Ectodermal cell (in vitro differentiated cells): ENCODE measurements at regions not wholly inside any gene's neighbourhood (a gene's known extent, or its start where the extent isn't known, plus 50 kb on each side); places are given as distances from the start of the nearest gene placed in this dataset.

Experiments used
- H3K27ac ChIP-seq: 2 replicates; pipeline ENCODE4 v1.7.0; 2013; ENCODE audit warnings: mild to moderate bottlenecking, low read depth, low read length; ENCODE audit not compliant: insufficient read depth, poor library complexity, severe bottlenecking
- H3K27me3 ChIP-seq: 2 replicates; pipeline ENCODE4 v1.7.0; 2013; ENCODE audit warnings: mild to moderate bottlenecking, low read length; ENCODE audit not compliant: insufficient read depth, control insufficient read depth, poor library complexity, severe bottlenecking
- H3K36me3 ChIP-seq: one replicate; pipeline ENCODE4 v1.7.0; 2013; ENCODE audit warnings: low read length; ENCODE audit not compliant: control insufficient read depth, insufficient read depth
- H3K4me1 ChIP-seq: one replicate; pipeline ENCODE4 v1.7.0; 2013; ENCODE audit warnings: low read length; ENCODE audit not compliant: control insufficient read depth, insufficient read depth
- H3K4me3 ChIP-seq: 2 replicates; pipeline ENCODE4 v1.7.0; 2013; ENCODE audit warnings: low read depth, low read length, control low read depth; ENCODE audit not compliant: insufficient read depth
- H3K9me3 ChIP-seq: 2 replicates; pipeline ENCODE4 v1.7.0; 2013; ENCODE audit warnings: mild to moderate bottlenecking, low read length, moderate library complexity; ENCODE audit not compliant: control insufficient read depth
- WGBS, 2 experiments: methylation state at CpG; one replicate each; pipeline ENCODE4 v1.1.7; 2013; ENCODE audit warnings: missing lambda C conversion rate in 2 of 2; 5-methylcytosine and 5-hydroxymethylcytosine counted together

DNA sequence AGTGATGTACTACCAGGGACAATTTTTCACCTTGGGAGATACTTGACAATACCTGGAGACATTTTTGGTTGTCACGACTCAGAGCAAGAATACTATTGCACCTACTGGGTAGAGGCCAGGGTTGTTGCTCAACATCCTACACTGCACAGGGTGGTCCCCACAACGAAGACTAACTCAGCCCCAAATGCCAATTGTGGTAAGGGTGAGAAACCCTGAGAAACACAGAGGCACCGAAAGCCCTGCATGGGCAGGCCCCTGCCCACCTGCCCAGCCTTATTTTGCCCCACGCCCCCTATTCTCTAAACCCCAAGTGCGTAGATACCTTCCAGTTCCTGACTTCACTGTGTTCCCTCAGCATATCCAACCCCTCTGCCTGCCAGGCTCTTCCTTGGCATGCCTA lies 163.1 kb upstream of the PKDCC start:
- H3K27me3 ChIP-seq = no peaks in the 10 kb centered on the region
- no peaks in the 10 kb centered on the region for H3K36me3 ChIP-seq
- H3K9me3 ChIP-seq = no peaks in the 10 kb centered on the region
- H3K27ac ChIP-seq = no peak overlapping the region
- 94 to 96% methylated on average over 5 of the region's 5 CpGs for WGBS, 2 experiments
- H3K4me3 ChIP-seq = no peak overlapping the region
- peaks cover 4% of the 10 kb centered on the region for H3K4me1 ChIP-seq

DNA sequence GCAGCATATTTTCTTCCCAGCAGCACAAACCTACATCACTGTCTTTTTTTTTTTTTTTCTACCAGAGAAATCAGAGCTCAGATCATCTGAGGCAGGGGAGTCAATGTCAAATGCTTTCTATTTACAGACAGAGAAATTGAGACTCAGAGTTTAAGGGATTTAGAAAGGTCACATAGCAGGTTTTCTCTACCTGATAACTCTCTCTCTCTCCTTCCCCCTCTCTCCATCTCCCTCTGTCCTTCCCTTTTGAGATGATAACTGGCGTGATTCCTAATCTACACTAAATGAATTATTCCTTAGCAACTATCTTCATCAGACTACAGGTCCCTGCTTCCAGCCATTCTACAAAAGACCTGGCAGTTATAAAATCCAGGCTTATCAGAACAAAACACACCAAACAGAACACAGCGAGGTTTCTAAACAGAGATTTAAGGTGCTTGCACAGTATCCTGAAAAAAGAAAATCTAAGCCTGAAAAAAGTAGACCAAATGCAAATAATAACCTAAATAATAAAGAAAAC lies 161.6 kb upstream of the PKDCC start:
- no peaks in the 10 kb centered on the region for H3K27me3 ChIP-seq
- no peaks in the 10 kb centered on the region for H3K4me1 ChIP-seq
- no peaks in the 10 kb centered on the region for H3K9me3 ChIP-seq
- H3K4me3 ChIP-seq = no peak overlapping the region
- H3K27ac ChIP-seq = no peak overlapping the region
- WGBS, 2 experiments = 94% methylated on average over 2 of the region's 2 CpGs
- no peaks in the 10 kb centered on the region for H3K36me3 ChIP-seq

DNA sequence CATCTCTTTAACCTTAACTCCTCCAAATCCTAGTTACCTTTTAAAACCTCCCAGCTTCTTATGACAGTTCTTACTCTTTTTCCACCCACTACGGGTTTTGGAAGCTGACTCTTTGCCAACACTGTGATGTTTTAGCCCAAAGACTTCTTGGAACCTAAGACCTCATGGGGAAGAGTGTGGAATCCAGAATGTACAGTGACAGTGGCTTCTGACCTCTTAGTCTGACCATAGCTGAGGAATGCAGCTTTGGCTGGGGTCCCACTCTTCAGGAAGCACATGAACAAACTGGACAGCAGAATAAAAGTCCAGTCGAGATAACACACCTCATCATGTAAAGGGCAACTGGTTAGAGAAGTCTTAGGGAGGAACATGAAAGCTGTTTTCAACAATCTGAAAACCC lies 161.1 kb upstream of the PKDCC start:
- Histone ChIP-seq H3K36me3 (no peaks in the 10 kb centered on the region), H3K4me3 (no peak overlapping the region), H3K27me3 (no peaks in the 10 kb centered on the region), H3K27ac (no peak overlapping the region), H3K4me1 (no peaks in the 10 kb centered on the region), H3K9me3 (no peaks in the 10 kb centered on the region)
- 86 to 94% methylated on average over 2 of the region's 2 CpGs for WGBS, 2 experiments

GRCh38 chr2:41890341-41890740 lies 157.5 kb upstream of the PKDCC start:
- H3K27me3 ChIP-seq = no peaks in the 10 kb centered on the region
- H3K36me3 ChIP-seq = no peaks in the 10 kb centered on the region
- no peaks in the 10 kb centered on the region for H3K9me3 ChIP-seq
- no peak overlapping the region for H3K4me3 ChIP-seq
- no peak overlapping the region for H3K27ac ChIP-seq
- 98 to 100% methylated on average over 2 to 3 of the region's 3 CpGs for WGBS, 2 experiments
- H3K4me1 ChIP-seq = no peaks in the 10 kb centered on the region

DNA sequence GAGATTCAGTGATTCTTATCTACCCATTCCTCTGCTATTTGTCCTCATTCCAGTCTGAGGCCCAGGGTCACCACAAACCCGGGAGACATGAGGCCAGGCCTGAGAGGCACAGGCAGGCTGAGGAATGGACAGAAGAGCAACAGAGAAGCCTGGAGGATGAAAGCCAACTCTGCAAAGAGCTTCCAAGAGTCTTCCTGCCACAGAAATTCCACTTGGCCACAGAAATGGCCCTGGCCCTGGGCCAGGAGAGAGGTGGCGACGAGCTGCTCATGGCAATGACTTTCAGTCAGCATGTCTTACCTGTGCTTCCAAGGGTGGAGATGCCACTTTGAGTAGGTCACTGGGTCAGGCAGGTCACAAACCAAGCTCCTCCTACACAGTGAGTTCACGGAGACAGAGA lies 155.3 kb upstream of the PKDCC start:
- H3K27ac ChIP-seq = no peak overlapping the region
- H3K9me3 ChIP-seq = no peaks in the 10 kb centered on the region
- H3K36me3 ChIP-seq = no peaks in the 10 kb centered on the region
- H3K27me3 ChIP-seq = no peaks in the 10 kb centered on the region
- 91 to 96% methylated on average over 4 of the region's 4 CpGs for WGBS, 2 experiments
- no peaks in the 10 kb centered on the region for H3K4me1 ChIP-seq
- H3K4me3 ChIP-seq = no peak overlapping the region

DNA sequence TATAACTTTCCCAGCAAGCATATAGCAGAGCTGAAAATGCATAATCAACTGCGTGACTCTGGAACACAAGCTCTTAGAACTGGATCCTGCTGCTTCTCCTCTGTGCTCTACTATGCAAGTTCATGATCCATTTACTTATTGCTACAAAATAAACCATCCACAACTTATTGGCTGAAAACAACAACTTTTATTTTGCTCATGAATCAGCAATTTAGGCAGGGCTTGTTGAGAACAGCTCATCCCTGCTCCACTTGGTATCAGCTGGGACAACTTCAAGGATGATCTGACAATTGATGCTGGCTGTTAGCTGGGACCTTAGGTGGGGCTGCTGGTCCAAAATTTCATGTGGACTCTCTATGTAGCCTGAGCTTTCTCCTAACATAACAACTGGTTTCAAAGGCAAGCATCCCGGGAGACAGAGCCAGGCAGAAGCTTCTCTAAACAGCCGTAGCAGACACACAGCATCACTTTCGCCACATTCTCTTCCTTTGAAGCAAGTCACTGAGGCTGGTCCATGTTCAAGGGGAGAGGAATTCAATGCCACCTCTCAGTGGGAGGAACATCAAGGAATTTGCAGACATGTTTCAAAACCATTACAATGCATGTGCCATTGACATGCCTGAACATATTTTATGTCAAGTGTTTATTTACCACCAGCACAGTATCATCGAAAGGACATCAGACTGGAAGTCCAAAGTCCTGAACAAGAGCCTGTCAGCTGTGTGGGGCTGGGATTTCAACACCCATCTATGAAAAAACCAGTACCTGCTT lies 153.1 kb upstream of the PKDCC start:
- H3K27ac ChIP-seq = no peak overlapping the region
- H3K9me3 ChIP-seq = no peaks in the 10 kb centered on the region
- H3K4me3 ChIP-seq = no peak overlapping the region
- 72 to 95% methylated on average over 4 to 5 of the region's 5 CpGs for WGBS, 2 experiments
- H3K36me3 ChIP-seq = no peaks in the 10 kb centered on the region
- no peaks in the 10 kb centered on the region for H3K4me1 ChIP-seq
- H3K27me3 ChIP-seq = no peaks in the 10 kb centered on the region

DNA sequence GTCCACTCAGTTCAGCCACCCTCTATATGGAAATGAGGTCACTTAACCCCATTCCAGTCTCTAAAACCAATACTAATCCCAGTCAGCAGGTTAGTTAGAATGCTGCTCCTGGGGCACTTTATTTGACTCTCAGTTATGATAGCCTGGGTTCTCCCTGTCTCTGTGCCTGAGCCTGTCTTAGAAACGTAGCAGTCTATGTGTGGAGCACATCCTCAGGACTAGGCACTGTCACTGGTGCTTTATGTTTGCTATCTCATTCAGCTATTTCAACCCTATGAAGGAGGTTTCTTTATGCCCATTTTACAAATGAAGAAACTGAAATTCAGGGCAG lies 152.5 kb upstream of the PKDCC start:
- H3K27me3 ChIP-seq = no peaks in the 10 kb centered on the region
- H3K27ac ChIP-seq = no peak overlapping the region
- H3K4me1 ChIP-seq = no peaks in the 10 kb centered on the region
- H3K36me3 ChIP-seq = no peaks in the 10 kb centered on the region
- H3K9me3 ChIP-seq = no peaks in the 10 kb centered on the region
- WGBS, 2 experiments = 89 to 93% methylated on average over 1 of the region's 1 CpG
- H3K4me3 ChIP-seq = no peak overlapping the region

- no peak overlapping the region for H3K27ac ChIP-seq
- no peak overlapping the region for H3K4me3 ChIP-seq
- 92 to 93% methylated on average over 5 of the region's 5 CpGs for WGBS, 2 experiments
Observed at GRCh38 chr2:41896186-41896846, 151.5 kb upstream of the PKDCC start.

GRCh38 chr2:41899189-41899588 lies 148.6 kb upstream of the PKDCC start:
- 91 to 95% methylated on average over 2 of the region's 2 CpGs for WGBS, 2 experiments
- no peaks in the 10 kb centered on the region for H3K9me3 ChIP-seq
- H3K27ac ChIP-seq = no peak overlapping the region
- H3K4me3 ChIP-seq = no peak overlapping the region
- H3K4me1 ChIP-seq = no peaks in the 10 kb centered on the region
- H3K27me3 ChIP-seq = no peaks in the 10 kb centered on the region
- no peaks in the 10 kb centered on the region for H3K36me3 ChIP-seq

More at GRCh38 chr2:41896186-41896846, 151.5 kb upstream of the PKDCC start:
- Histone ChIP-seq H3K9me3 (no peaks in the 10 kb centered on the region), H3K4me1 (no peaks in the 10 kb centered on the region), H3K36me3 (no peaks in the 10 kb centered on the region), H3K27me3 (no peaks in the 10 kb centered on the region)

GRCh38 chr2:41900101-41900577 lies 147.7 kb upstream of the PKDCC start:
- Histone ChIP-seq H3K27ac (no peak overlapping the region), H3K27me3 (no peaks in the 10 kb centered on the region), H3K36me3 (no peaks in the 10 kb centered on the region), H3K4me1 (no peaks in the 10 kb centered on the region), H3K9me3 (no peaks in the 10 kb centered on the region), H3K4me3 (no peak overlapping the region)
- 89 to 100% methylated on average over 1 of the region's 1 CpG for WGBS, 2 experiments
